ENCODE measurements at regions not wholly inside any gene's neighbourhood (a gene's known extent, or its start where the extent isn't known, plus 50 kb on each side); places are given as distances from the start of the nearest gene placed in this dataset.
"Not testable (repeated sequence)": the region's sequence is repeated elsewhere in the genome, so short reads cannot be mapped to it uniquely, and the experiment has no call there.

DNA sequence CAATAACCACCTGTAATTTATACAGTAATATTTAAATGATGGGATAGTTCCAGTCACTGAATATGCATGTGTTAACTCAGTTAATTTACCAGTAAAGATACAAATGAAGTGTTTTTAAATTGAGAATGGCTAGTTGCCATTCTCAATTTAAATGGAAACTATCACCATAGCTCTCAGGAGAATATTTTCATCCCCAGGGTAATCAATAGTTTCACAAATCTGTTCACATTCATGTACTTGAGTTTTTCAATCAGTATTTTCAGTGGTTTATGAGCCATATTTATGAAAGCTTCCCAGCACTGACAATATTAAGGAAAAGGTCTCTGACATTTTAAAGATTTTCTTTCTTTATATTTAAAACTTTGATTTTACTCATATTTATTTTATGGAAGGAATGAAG, 439.3 kb downstream of the MAT2B start:
- in situ Hi-C loops (cut with HindIII; ENCODE audit: low pct_unique_long_range_greater_than_20kb, low sequenced_read_pairs): no loop called here

DNA sequence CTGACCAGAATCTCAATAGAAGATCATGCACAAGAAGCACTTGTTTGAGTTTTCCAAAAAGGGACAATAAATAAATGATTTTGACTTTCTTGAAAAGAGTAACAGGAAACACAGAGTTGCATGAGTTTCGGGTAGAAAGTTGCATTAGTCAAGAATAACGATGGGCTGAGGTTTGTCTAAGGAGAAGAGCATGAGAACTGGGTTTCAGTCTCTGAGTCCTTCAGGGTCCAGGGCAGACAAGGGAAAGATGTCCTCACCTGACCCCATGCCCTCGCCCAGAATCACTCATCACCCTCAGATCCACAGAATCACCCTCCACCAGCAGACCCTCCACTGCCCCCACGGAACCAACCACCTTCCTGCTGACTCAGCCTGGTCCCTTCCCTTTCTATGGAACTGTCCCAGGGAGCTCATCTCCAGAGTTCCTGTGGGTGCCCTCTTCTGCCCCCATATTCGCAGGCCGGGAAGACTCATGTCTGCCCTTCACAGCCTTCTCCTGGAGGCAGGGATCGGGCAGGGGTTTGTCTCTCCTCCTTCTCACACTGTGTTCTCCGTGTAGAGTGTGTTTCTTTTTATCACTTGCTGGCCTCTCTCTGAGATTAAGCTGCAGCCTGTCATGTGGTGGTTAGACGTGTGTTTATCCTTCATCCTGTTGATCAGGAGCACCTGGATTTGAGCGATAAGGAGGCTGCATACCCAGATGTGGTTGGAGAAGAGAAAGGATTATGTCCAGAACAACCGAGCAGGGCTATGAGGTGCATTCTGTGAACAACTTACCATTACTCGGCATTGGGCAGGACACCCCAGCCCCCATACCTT, 442.6 kb downstream of the MAT2B start:
- in situ Hi-C loops (cut with HindIII; ENCODE audit: low pct_unique_long_range_greater_than_20kb, low sequenced_read_pairs): no loop called here
- DNase-seq (ENCODE audit: low read depth, low spot score): no peak

More for the DNA sequence above, 439.3 kb downstream of the MAT2B start:
- no peak for DNase-seq (ENCODE audit: low read depth, low spot score)

DNA sequence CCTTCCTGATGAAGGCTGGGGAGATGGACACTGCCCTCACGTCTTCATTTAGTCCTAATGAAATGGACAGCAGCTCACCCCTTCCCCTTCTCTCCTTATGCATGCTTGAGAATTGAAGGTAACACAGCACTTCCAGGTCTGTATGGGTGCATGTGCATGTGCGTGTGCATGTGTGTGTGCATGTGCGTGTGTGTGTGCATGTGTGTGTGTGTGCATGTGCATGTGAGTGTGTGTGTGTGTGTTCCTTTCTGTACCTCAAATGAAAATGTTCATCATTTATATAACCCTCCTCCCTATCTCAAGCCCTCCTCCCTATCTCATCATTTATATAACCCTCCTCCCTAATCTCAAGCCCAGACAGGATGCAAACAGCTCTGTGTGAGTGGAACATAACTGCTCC, 444.8 kb downstream of the MAT2B start:
- in situ Hi-C loops (cut with HindIII; ENCODE audit: low pct_unique_long_range_greater_than_20kb, low sequenced_read_pairs): no loop called here
- DNase-seq (ENCODE audit: low read depth, low spot score): no peak

DNA sequence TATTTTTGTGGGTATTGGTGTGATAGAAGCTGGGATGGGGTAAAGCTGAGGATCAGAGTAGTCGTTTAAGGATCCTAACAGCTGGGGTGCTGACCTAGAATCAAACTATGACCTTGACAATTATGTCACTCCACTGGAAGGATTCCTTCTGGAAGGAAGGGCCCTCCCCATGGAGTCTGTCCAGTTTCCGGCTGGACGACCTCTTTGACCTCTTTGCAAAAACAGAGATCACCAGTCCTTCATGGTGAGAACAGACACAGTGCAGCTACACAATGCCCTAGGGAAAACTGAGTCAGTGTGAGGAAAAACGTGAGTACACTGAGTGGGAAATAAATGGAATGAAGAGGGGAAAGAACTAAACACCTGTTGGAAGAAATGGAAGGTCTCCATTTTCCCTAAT, 445.6 kb downstream of the MAT2B start:
- in situ Hi-C loops (cut with HindIII; ENCODE audit: low pct_unique_long_range_greater_than_20kb, low sequenced_read_pairs): no loop called here
- no peak for DNase-seq (ENCODE audit: low read depth, low spot score)

DNA sequence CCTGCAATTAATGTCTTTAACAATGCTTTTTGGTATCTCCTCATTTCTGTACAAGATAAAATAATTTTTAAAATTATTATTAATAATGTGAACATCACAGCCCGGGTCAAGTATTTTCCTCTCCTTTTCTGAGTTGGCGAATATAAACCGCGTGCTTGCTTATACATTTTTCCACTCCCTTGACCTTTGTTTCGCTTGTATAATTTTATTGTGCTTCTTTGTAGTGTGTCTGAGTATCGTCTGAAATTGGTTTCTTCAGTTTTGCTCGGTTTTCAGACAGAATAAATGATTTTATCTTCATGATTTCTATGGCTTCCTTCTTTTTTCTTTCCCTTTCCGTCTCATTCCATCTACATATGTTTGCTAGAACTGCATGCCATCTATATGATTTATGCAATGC, 448.5 kb downstream of the MAT2B start:
- DNase-seq (ENCODE audit: low read depth, low spot score): no peak
- in situ Hi-C loops (cut with HindIII; ENCODE audit: low pct_unique_long_range_greater_than_20kb, low sequenced_read_pairs): no loop called here

DNA sequence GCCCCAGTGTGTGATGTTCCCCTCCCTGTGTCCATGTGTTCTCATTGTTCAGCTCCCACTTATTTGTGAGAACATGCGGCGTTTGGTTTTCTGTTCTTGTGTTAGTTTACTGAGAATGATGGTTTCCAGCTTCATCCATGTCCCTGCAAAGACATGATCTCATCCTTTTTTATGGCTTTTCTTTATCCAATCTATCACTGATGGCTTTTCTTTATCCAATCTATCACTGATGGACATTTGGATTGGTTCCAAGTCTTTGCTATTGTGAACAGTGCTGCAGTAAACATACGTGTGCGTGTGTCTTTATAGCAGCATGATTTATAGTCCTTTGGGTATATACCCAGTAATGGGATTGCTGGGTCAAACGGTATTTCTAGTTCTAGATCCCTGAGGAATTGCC, 455.8 kb downstream of the MAT2B start:
- in situ Hi-C loops (cut with HindIII; ENCODE audit: low pct_unique_long_range_greater_than_20kb, low sequenced_read_pairs); DNase-seq (ENCODE audit: low read depth, low spot score): not testable (repeated sequence)

DNA sequence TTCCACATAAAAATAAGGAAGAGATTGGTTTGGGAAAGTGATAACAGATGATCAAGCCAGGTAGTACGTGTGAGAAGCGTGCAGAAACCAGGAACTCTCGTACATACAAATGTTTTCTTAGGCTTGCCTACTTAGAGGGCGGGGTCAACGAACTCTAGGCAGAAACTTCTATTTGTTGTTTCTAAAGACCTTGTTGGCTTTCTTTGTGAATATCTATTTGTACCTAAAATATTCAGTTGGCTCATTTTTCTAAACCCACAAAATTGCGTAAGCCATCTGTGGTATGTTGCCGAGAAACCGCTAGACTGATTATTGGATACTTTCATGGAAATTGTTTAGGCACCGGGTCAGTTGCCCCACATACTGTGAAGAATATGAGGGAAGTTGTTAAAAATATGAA, 458.5 kb downstream of the MAT2B start:
- no peak for DNase-seq (ENCODE audit: low read depth, low spot score)

DNA sequence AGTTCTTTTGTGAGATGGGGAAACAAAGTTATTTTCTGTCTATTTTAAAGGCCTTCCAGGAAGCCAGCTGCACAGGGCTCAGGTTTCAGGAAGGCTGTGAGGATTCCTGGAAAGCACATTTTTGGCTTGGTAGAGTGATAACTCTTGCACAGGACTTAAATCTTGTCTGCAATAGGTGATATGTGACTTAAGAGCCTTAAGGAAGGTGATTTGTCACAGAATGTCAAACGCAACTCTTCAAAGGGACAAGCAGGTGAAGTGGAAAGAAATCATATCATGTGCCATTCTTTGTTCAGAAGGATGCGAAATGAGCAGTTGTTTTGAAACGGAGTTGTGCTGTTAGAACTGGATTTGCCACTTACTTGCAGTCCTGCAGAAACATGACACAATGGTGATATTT, 459.3 kb downstream of the MAT2B start:
- in situ Hi-C loops (cut with HindIII; ENCODE audit: low pct_unique_long_range_greater_than_20kb, low sequenced_read_pairs): no loop called here
- DNase-seq (ENCODE audit: low read depth, low spot score): no peak

More for the DNA sequence above, 458.5 kb downstream of the MAT2B start:
- in situ Hi-C loops (cut with HindIII; ENCODE audit: low pct_unique_long_range_greater_than_20kb, low sequenced_read_pairs): no loop called here

DNA sequence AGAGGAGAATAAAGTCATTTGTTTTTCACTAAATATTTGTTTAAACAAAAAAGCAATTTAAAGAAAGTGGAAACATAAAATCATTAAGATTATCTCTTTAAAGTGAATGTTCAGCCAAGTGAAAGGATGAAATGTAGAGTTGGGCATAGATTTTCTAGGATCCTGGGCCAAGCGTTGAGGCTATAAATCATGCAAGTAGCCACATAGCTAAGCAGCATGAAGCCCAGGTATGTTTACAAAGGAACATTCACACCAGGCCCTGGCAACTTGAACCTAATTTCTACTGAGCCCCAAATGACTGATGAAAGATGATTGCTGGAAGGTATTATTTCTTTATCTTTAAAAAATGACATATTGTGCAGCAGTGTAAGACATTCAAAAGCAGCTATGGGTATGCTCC, 461.8 kb downstream of the MAT2B start:
- in situ Hi-C loops (cut with HindIII; ENCODE audit: low pct_unique_long_range_greater_than_20kb, low sequenced_read_pairs): no loop called here

DNA sequence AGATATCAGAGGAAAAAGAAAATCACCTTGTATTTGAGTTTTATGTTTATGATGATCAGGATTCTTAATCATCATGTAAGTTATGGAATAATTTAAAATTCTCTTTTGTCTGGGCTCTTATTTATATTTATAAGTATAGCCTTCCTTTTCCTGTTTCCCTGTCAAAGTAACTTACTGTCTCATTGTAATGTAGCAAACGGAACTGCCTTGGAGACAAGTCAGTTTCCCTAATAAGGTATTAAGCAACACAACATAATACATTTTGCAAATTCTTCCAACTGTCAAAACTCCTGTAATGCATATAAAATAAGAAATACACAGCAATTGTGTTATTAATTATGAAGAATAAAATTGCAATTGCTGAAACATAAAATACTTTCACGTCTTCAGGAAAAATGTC, 463.2 kb downstream of the MAT2B start:
- no peak for DNase-seq (ENCODE audit: low read depth, low spot score)
- in situ Hi-C loops (cut with HindIII; ENCODE audit: low pct_unique_long_range_greater_than_20kb, low sequenced_read_pairs): no loop called here

More for the DNA sequence above, 461.8 kb downstream of the MAT2B start:
- DNase-seq (ENCODE audit: low read depth, low spot score): no peak

DNA sequence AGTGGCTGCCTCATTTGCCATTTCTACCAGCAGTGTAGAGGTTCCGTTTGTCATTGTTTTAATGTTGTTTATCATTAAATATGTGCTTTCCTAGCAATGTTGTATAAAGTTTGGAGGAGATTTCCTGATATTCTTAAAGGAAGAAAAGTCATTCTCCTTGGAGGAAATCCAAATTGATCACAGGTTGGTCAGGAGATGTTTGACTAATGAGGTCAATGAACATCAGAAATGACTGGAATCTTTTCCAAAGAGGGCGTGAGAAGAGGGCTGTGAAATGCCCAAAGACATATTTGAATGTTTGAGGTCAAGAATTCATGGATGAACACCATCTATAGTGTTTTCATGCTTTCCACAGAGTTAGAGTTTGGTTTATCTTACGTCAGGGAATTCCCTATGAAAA, 471.3 kb downstream of the MAT2B start:
- DNase-seq (ENCODE audit: low read depth, low spot score): no peak
- in situ Hi-C loops (cut with HindIII; ENCODE audit: low pct_unique_long_range_greater_than_20kb, low sequenced_read_pairs): no loop called here

DNA sequence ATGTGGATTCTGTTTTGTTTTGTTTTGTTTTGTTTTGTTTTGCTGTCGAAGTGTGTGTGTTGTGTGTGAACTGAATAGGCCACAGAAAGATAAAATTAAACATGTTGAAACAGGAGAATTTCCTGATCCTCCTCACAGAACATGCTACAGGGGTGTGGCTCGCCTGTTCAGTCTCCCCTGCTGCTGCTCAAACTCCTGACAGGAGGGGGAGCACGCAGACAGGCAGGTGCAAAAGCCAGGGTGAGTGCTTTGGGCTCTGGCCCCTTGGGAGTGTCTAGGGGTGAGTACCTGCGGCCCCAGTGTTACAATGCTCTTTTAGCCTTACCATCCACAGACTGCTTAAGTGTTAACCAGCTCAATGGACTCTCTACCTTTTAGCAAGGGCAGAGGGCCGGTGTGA, 473.5 kb downstream of the MAT2B start:
- in situ Hi-C loops (cut with HindIII; ENCODE audit: low pct_unique_long_range_greater_than_20kb, low sequenced_read_pairs): no loop called here
- DNase-seq (ENCODE audit: low read depth, low spot score): peak; percentile 8

DNA sequence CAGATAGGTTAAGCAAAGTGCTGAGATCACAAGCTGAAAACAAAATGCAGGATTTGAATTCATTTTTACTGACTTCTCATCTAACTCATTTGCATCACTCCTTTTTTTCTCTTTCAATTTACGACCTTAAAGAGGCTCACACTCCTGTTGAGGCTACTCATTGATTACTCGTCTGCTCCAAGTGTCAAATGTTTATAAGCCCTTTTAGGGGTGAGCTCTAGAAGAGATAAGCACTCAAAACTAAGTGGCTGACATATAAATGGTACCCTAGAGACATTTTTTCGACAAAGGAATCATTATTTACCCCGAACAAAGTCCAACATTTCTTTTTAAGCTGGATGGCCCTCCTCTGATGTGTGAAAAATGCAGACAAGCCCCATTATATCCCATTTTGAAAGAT, 483.1 kb downstream of the MAT2B start:
- in situ Hi-C loops (cut with HindIII; ENCODE audit: low pct_unique_long_range_greater_than_20kb, low sequenced_read_pairs): no loop called here
- no peak for DNase-seq (ENCODE audit: low read depth, low spot score)

DNA sequence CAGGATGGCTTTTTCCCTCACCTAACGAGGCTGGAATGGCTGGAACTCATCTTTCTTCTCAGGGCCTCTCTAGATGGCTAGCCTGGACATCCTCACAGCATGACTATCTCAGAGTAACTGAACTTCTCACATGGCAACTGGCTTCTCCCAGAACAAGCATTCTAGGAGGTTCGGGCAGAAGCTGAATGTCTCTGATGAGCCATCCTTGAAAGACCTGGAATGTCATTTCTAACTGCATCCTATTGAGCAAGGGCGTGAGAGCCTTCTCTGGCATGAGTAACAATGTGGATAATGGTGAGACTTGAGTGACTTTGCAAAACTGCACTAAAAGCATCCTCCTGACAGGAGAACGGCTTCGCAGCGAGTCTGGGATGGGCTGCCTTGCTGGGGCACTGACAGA, 487.7 kb downstream of the MAT2B start:
- no peak for DNase-seq (ENCODE audit: low read depth, low spot score)
- in situ Hi-C loops (cut with HindIII; ENCODE audit: low pct_unique_long_range_greater_than_20kb, low sequenced_read_pairs): no loop called here

DNA sequence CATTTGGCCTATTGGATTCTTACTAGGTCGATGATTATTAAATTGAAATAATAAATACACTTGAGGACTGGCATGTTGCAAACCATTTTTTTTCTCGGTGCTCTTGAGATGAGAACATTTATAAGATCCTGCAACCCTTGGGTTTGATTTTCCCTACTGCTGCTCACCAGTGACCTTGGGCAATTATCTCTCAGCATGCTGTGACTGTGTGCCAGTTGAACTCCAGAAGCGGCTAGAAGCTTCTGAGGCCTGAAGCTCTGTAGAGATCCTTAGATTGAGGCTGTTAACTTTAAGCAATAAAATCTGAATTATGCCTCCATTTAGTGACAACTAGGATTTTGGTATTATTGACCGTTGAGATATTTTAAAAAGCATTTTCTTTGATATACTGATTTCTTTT, 489.8 kb downstream of the MAT2B start:
- in situ Hi-C loops (cut with HindIII; ENCODE audit: low pct_unique_long_range_greater_than_20kb, low sequenced_read_pairs): no loop called here
- DNase-seq (ENCODE audit: low read depth, low spot score): no peak

DNA sequence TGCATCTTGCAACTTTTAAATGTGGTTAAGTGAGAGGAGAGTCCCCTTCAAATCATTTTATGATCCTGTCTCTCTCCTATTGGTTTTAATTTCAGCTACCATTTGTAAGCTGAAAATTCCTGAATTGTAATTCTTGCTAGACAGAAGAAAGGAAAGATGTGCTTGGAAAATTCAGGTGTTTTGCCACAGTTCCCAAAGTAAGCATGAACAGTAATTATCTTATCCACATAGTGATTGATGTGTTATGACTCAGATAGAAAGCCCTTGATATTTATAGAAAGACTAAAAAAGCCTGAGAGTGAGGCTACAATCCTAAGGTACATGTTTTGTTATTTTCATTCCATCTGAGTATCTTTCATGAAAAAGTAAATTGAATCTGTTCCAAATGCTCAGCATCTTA, 492.5 kb downstream of the MAT2B start:
- in situ Hi-C loops (cut with HindIII; ENCODE audit: low pct_unique_long_range_greater_than_20kb, low sequenced_read_pairs): no loop called here
- no peak for DNase-seq (ENCODE audit: low read depth, low spot score)

DNA sequence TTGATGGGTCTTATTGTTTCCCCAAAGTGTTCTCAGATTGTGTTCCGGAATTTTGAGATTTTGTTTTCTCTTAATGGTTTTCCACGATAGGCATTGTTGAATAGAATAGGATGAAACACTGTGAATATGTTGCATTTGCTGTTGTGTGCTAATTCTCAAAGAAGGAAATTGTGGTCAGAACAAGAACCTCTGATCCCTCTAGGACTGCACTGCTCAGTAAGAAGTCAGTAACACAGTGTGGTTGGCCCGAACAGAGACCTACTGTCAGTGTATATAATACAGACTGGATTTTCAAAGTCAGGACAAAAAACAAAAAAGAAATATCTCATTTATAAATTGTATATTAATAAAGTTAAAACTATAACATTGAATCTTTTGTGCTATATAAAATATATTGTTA, 494.8 kb downstream of the MAT2B start:
- no peak for DNase-seq (ENCODE audit: low read depth, low spot score)
- in situ Hi-C loops (cut with HindIII; ENCODE audit: low pct_unique_long_range_greater_than_20kb, low sequenced_read_pairs): no loop called here

DNA sequence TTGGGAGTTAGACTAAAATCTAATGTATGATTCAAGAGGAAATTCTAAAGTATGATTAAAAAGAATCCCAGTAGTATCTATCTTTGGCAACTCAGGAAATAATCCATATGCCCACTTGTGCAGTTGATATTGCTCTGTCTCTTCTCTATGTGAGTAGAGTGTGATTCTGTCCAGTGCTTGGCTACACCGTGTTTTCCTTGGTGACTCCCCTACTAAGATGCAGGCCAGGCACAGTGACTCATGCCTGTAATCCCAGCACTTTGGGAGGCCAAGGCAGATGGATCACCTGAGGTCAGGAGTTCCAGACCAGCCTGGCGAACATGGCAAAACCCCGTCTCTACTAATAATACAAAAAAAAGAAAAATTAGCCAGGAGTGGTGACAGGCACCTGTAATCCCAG, 495.4 kb downstream of the MAT2B start:
- no peak for DNase-seq (ENCODE audit: low read depth, low spot score)
- in situ Hi-C loops (cut with HindIII; ENCODE audit: low pct_unique_long_range_greater_than_20kb, low sequenced_read_pairs): no loop called here

DNA sequence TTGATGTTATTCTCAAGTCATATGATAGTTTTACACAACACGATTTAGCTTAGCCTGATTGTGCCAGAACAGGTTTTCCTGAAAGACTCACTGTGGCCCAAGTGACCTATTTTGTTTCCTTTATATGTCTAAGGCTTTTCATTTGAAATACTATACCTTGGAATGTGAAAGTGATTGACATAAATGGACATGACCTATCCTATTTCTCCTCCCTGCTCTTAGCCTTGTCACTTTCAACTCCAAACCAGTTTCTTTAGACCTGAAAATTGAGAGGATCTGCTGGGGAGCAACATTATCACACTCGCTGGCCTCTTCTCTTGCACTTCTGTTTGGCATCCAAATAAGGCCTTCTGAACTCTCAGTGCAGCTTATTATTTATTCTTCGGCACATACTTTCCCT, 496.8 kb downstream of the MAT2B start:
- no peak for DNase-seq (ENCODE audit: low read depth, low spot score)
- in situ Hi-C loops (cut with HindIII; ENCODE audit: low pct_unique_long_range_greater_than_20kb, low sequenced_read_pairs): no loop called here

DNA sequence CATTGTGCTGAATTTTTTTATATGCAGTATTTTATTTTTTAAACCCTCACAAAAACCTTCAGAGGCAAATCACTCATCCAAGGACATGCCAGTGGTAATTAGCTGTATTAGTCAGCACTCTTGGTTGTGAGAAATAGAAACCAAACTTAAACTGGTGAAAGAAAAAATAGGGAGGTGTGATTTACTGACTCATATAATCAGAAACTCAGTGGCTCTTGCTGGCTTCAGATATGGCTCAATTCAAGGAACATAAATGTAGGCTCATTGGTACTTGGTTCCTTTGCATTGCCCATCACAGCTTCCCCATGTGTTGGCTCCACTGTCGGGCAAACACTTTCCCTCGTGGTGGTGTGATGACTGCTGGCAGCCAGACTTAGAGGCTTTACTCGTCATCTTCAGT, 497.2 kb downstream of the MAT2B start:
- DNase-seq (ENCODE audit: low read depth, low spot score): no peak
- in situ Hi-C loops (cut with HindIII; ENCODE audit: low pct_unique_long_range_greater_than_20kb, low sequenced_read_pairs): no loop called here

Measured in SK-MEL-5 (cell line).